ENCODE measurements at regions not wholly inside any gene's neighbourhood (a gene's known extent, or its start where the extent isn't known, plus 50 kb on each side); places are given as distances from the start of the nearest gene placed in this dataset.

DNA sequence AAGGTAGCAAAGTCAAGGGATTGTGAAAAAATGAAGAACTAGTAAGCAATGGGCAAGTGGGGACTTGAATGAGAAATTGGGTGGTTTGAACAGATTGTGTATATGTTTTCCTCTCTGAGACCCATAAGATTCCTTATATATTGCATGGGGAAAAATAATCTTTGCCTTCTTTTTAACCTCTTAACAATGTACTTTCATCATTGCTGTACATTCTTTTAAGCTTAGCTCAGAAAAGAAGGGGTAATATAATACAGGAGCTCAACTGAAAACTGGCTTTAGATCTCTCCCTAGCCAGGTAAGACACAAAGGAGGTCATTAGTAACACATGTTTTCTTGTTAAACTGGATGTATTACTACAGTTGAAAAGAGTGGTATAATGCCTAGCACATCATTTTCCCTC lies 287.2 kb downstream of the RNF144B start:
- no peak for DNase-seq (ENCODE audit: low spot score)

DNA sequence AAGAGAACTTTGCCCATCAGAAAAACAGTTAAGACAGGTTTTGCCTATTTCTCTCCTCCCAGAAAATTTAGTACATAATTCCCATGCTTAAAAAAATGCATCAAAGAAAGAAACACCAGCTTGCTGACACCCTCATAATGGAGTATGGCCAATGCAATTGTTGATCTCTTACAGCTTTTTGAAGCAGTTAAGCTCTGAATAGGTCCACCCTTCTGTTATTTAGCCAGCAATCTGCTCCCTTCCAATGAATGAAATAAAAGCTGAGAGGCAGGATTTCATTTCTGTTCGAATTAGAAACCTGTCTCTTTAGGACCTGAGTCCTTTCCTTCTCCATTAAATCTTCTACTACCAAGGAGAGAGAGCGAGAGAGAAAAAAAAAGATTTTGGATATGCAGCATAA lies 288.7 kb downstream of the RNF144B start:
- no peak for DNase-seq (ENCODE audit: low spot score)

DNA sequence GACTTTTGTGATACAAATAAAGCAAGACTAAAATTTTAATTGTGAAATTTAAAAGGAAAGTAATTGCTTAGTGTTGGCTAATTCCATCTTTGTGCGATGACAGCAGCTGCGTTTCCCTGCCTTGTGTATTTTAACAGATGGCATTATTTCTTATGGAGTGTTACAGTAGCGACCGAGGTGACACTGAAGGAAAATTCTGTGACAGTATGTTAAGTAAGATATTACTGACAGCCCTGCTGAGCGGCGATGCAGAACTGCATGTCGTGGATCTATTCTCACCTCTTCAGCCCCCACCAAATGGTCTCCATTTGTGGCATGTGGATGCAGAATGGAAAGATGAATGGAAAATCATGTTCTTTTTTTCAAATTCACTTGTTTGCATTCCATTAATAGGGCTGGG lies 289.4 kb downstream of the RNF144B start:
- no peak for DNase-seq (ENCODE audit: low spot score)

- DNase-seq (ENCODE audit: low spot score): no peak
These were observed 293.7 kb downstream of the RNF144B start for GRCh38 chr6:18680842-18681241.

GRCh38 chr6:18681832-18682503 lies 294.8 kb downstream of the RNF144B start:
- no peak for DNase-seq (ENCODE audit: low spot score)

DNA sequence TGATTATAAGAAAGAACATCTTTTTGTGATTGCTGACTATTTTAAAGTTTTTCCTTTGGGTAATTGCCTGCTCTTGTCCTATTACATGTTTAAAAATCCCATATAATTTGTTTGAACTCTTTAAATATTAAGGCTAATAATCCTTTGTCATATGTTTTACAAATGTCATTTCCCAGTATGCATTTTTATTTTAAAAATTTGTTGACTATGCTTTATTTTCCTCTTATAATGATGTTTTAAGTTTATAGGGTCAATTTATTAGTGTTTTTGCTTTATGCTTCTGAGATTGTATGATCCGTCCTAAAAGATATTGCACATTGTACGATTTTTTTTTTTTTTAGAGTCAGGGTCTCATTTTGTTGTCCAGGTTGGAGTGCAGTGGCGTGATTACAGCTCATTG lies 297.2 kb downstream of the RNF144B start:
- DNase-seq (ENCODE audit: low spot score): no peak

DNA sequence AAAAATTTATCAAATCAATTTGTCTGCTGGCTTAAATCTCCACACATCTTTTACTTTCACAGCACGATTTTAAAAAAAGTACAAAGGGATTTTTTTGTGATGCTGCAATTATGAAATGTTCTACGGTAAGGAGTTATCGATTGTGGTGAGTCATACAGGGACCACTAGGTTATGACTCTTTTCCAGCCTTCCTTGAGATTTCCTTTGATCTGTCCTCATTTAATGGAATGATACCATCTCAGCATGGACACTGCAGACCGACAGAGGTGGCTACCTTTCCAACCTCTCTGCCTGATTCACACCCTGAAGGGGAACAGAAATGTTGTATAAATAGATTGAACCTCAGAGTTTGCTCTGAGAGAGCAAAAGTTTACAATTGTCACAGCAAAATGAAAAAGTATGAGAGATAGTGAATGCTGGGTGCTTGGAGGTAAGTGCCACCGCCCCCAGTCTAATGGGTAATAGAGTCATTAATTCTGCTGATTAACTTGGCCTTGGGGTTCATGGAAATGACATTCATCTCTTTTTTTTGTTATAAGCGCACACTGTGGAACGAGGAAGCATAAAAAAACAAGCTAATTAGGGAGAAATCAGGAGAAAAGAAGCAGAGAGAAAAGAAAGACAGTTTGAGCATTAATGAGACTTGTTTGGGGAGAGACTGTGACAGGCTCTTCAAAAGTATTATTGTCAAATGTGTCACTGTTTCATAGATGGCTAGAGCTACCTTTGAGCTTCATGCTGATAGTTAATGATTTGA lies 306.0 kb downstream of the RNF144B start:
- DNase-seq (ENCODE audit: low spot score): no peak

- DNase-seq (ENCODE audit: low spot score): no peak
These were observed 306.7 kb downstream of the RNF144B start for GRCh38 chr6:18693881-18694280.

DNA sequence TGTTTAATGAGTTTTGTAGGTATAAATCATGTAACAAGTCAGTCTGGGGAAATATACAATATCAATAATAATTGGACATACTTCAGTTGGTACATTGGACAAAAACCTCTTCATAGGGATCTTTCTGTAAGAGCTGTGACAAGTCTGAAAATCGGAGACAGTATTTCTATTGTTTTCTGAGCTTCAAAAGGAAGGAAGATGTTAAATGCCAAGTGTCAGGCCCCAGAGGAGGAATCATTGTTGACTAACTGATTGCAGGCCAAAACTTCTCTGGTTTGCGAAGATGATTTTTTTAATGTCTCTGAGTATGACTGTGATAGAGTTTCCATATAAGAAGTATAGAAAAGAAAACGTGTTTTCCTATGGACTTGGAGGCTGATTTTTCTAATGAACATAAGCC lies 316.4 kb downstream of the RNF144B start:
- no peak for DNase-seq (ENCODE audit: low spot score)

DNA sequence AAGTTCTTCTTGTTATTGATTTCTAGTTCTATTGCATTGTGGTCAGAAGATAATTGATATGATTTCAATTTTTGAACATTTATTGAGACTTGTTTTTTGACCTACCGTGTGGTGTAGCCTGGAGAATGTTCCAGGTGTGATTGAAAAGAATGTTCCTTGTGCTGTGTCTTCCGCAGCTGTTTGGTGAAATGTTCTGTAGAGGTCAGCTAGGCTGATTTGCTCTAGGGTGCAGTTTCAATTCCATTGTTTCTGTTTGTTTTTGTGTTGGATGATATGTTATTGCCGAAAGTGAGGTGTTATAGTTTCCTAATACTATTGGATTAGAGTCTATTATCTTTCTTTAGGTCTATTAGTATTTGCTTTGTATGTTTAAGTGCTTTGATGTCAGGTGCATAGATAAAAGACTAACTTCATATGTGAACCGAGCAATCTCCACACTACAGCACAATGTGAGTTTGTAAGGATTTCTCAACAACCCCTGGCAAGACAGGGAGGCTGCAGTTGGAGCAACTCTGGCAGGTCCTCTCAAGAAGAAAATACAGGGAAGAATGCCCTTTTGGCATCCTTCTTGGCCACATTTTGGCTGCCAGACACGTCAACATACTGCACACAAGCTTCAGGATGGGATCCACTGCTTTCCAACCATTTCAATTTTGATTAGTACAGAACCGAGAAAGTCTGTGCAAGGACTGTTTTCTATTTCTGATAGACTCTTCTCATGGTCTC lies 320.7 kb downstream of the RNF144B start:
- DNase-seq (ENCODE audit: low spot score): no peak

GRCh38 chr6:18712595-18712994 lies 325.4 kb downstream of the RNF144B start:
- no peak for DNase-seq (ENCODE audit: low spot score)

DNA sequence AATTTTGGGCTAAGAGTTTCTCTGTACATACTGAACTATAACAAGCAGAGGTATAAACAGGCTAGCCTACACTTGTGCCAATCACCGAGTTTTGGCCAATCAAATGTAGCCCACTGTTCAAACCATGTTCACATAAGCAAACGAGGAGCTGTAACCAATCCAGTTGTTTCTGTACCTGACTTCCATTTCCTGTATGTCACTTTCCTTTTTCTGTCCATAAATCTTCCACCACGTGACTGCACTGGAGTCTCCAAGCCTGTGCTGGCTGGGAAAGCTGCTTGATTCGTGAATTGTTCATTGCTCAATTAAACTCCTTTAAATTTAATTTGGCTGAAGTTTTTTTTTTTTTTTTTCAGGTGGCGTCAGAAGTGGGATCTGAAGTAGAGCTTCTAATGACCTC lies 332.9 kb downstream of the RNF144B start:
- DNase-seq (ENCODE audit: low spot score): no peak

DNA sequence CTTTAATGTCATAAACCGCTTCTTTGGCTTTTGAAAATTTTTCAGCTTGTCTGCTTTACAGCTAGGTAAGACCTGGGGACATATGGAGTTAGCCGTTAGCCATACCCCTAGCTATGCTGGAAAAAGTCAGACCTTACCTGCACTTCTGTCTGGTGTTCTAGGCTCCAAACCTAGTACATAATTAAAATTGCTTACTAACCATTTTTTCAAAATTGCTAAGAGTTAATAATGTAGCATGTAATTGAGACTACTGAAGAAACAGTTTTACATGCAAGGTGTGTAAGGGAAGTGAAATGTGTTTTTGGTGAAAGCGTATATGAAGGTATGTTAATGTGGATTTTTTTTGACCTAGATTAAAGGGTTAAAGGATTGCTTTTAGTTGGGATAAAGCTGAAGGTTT lies 336.9 kb downstream of the RNF144B start:
- no peak for DNase-seq (ENCODE audit: low spot score)

DNA sequence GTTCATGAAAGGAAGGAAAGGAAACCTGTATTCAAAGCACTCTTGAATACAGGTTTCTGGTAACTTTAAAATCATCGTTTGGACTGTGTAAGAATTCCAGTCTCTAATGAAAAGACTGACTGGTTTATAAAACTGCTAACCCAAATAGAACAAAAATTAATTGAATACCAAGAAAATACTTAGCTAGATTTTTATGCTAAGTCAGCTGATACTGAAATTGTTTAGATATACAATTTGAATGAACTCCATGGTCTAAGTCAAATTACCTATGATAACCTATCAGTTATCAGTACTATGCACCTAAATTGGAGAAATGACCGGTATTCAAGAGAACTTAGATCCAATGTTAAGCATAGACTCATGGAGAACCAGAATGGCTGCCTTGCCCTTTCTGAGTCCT lies 338.3 kb downstream of the RNF144B start:
- DNase-seq (ENCODE audit: low spot score): no peak

GRCh38 chr6:18733921-18734550 lies 346.9 kb downstream of the RNF144B start:
- DNase-seq (ENCODE audit: low spot score): no peak

DNA sequence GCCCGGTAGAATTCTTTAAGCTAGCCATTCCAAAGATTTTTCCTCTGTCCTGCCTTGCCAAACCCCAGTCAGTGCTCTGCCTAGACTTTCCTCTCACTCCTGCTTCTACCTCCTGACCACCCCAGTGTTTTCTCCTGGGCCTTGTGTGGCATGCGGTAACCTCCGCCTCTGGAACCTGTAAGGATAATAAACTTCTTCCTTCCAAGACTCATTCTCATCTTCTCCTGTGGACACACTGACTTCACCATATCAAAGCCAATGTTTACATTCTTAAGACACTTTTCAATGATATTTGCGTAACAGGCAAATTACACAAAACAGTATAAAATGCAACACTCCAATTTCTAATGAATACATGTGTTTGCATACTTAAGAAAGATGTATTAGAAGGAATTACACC lies 354.6 kb downstream of the RNF144B start:
- DNase-seq (ENCODE audit: low spot score): no peak

DNA sequence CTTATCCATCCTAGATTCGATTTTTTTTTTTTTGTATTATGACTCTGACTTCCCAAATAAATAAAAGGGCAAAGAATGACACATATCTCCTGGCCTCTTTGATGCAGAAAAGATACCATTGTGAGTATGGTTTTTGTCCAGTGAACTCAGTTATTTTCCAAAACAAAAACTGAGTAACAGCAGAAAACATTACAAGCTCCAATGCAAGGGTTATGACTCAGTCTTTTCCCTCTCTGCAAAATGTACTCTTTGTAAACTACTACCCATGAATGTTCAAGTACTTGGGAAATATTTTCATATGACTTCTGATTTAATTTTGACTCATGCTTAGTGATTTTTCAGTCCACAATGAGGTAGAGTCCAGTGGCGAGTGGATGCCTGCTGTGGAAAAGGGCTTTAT lies 355.3 kb downstream of the RNF144B start:
- no peak for DNase-seq (ENCODE audit: low spot score)

DNA sequence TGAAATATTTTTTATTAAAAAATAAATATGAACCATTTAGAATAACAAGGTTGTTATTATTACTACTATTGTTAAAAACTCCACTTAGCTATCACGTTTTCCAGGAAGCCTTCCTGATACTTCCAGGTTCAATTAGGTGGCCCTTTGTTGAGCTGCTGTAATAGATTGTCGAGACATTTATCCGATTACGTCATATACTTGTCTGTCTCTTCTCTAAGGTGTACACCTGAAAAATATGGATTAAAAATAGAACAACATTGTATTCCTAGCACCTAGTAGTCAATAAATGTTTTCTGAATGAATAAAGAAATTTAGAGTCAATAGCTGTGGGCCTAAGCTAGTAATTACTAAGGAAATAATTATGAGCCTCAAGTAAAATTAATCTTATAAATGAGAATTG lies 359.6 kb downstream of the RNF144B start:
- DNase-seq (ENCODE audit: low spot score): no peak

DNA sequence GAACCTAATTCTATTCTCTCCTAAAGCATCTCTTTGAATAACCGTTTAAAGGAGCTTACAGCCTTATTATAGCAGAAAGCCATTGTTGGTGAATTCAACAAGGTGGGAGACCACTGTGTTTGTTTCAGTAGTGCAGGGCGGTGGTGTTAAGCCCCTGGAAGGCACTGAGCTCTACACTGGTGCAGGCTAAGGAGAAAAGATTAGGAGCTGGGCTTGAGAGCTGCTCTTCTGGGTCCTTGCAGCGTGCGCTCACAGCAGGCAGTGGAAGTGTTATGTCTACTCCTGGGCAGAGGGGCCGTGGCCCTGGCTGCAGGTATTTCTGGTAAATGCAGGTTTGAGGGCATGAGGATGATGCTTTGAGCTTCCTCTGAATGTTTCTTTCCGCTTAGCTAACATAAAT lies 361.2 kb downstream of the RNF144B start:
- no peak for DNase-seq (ENCODE audit: low spot score)

- DNase-seq (ENCODE audit: low spot score): no peak
These were observed 365.3 kb downstream of the RNF144B start for GRCh38 chr6:18752278-18753068.

- DNase-seq (ENCODE audit: low spot score): no peak
These were observed 365.9 kb downstream of the RNF144B start for GRCh38 chr6:18753076-18753475.

GRCh38 chr6:18763086-18763485 lies 375.9 kb downstream of the RNF144B start:
- DNase-seq (ENCODE audit: low spot score): no peak
